H1 (cell line): ENCODE measurements at regions not wholly inside any gene's neighbourhood (a gene's known extent, or its start where the extent isn't known, plus 50 kb on each side); places are given as distances from the start of the nearest gene placed in this dataset.

Experiments used
- ATF2 ChIP-seq: IDR thresholded peaks from 2 replicates; pipeline ENCODE4 v1.6.1; 2012; ENCODE audit warnings: low read length, inconsistent platforms
- CHD2 ChIP-seq: IDR thresholded peaks from 2 replicates; pipeline ENCODE4 v1.6.1; 2012; ENCODE audit warnings: low read length, improper control_type of control experiment
- CTCF ChIP-seq, 3 experiments: IDR thresholded peaks; 1 replicate in 2 of 3; 2 replicates in 1 of 3; pipeline versions ENCODE4 v1.5.1 to v1.6.1; 2011; ENCODE audit warnings: low read length in 3 of 3, mild to moderate bottlenecking in 3 of 3, inconsistent platforms in 2 of 3, low read depth in 1 of 3, moderate library complexity in 1 of 3; ENCODE audit not compliant: insufficient read depth in 1 of 3; ENCODE audit errors: control extremely low read depth in 1 of 3
- GABPA ChIP-seq: IDR thresholded peaks from 2 replicates; pipeline ENCODE4 v1.6.1; 2011; ENCODE audit warnings: mild to moderate bottlenecking, low read length, moderate library complexity, borderline replicate concordance; ENCODE audit not compliant: insufficient read depth
- SP1 ChIP-seq: IDR thresholded peaks from 2 replicates; pipeline ENCODE4 v1.6.1; 2011; ENCODE audit warnings: low read depth, low read length
- TEAD4 ChIP-seq: IDR thresholded peaks from 2 replicates; pipeline ENCODE4 v1.6.1; 2012; ENCODE audit warnings: low read depth, low read length, inconsistent platforms, mixed read lengths
- TF ChIP-seq, protein P1 (sequence below): IDR thresholded peaks from 2 replicates; pipeline ENCODE4 v1.6.1; 2012; ENCODE audit warnings: inconsistent platforms

DNA sequence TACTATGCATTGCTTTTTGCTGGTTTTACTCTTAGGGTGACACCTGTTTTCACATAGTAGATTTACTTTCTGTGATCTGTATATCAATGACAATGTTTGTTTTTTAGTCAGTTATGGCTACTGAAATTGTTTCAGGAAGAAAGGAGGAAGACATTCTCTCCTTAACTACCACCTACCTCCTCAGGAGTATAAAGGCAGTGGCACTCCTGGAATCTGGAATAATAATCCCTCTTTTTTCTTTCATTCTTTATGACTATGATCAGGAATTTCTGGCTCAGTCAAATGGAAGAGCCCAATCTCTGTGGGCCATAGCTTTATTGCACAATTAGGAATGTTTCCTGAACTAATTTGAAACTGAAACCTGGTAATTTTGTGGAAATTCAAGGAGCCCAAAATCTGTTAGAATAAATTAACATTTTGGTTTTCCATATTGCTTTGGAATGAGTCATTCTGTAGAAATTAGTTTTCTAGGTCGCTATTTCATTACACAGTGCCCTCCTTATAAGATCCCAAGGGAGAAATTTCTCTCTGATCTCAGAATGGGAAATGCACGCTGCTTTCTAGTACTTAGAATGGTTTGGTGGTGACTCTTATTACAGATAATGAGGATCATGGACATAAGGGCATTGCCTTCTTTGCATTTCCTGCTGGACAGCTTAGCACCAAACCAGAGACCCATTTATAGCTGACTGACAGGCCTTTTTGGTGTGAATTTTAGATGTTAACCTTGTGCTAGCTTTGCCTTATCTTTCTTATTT lies 95.3 kb upstream of the VLDLR start (continued):
- TF ChIP-seq CTCF (IDR thresholded peaks at IDR 0.05; ENCODE audit: control extremely low read depth in 1 of 3, insufficient read depth in 1 of 3, low read depth in 1 of 3, low read length in 3 of 3): no peak
- TF ChIP-seq SP1: no peak
- no peak for TF ChIP-seq ATF2
- no peak for TF ChIP-seq TEAD4
- no peak for TF ChIP-seq CHD2
- TF ChIP-seq GABPA: no peak
- TF ChIP-seq, protein P1, sequence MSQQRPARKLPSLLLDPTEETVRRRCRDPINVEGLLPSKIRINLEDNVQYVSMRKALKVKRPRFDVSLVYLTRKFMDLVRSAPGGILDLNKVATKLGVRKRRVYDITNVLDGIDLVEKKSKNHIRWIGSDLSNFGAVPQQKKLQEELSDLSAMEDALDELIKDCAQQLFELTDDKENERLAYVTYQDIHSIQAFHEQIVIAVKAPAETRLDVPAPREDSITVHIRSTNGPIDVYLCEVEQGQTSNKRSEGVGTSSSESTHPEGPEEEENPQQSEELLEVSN: no peak
